ENCODE measurements at regions not wholly inside any gene's neighbourhood (a gene's known extent, or its start where the extent isn't known, plus 50 kb on each side); places are given as distances from the start of the nearest gene placed in this dataset.

GRCh38 chr18:73487966-73488365 lies 620.2 kb upstream of the NETO1 start:
- Histone ChIP-seq H2BK12ac (ENCODE audit: insufficient read length, low read depth, low read length) (no peak overlapping the region), H3K27me3 (ENCODE audit: insufficient read depth, low read length) (no peaks in the 10 kb centered on the region), H3T11ph (ENCODE audit: low read length) (no peak overlapping the region), H3K4me2 (ENCODE audit: insufficient read depth, insufficient read length, low read length) (no peak overlapping the region), H4K91ac (ENCODE audit: insufficient read length, low read depth, low read length) (no peak overlapping the region), H2BK120ac (ENCODE audit: low read depth, low read length, poor library complexity, severe bottlenecking) (no peak overlapping the region), H4K20me1 (ENCODE audit: control insufficient read depth, insufficient read depth, insufficient read length) (no peaks in the 10 kb centered on the region), H3K79me1 (ENCODE audit: insufficient read depth, low read depth, low read length, poor library complexity, severe bottlenecking) (no peaks in the 10 kb centered on the region), H3K23ac (ENCODE audit: insufficient read length, low read depth, low read length) (no peak overlapping the region), H3K9ac (ENCODE audit: extremely low read depth, insufficient read length, low read length) (no peak overlapping the region), H4K5ac (ENCODE audit: insufficient read length, low read depth, low read length) (no peak overlapping the region), H3K4me1 (ENCODE audit: insufficient read depth, low read length) (no peaks in the 10 kb centered on the region), H3K9me3 (ENCODE audit: control insufficient read depth, low read depth, low read length) (no peaks in the 10 kb centered on the region), H3K14ac (ENCODE audit: insufficient read depth, low read length) (no peak overlapping the region), H3K18ac (ENCODE audit: insufficient read length, low read depth, low read length) (no peak overlapping the region), H2BK20ac (ENCODE audit: low read depth, low read length, poor library complexity, severe bottlenecking) (no peak overlapping the region), H2BK15ac (ENCODE audit: low read depth, low read length) (no peak overlapping the region), H4K8ac (replicated peaks; ENCODE audit: insufficient read length, low read depth, low read length) (no peak overlapping the region), H2AK5ac (ENCODE audit: insufficient read length, low read length) (no peak overlapping the region), H3K79me2 (ENCODE audit: insufficient read depth, low read length) (no peaks in the 10 kb centered on the region), H2BK5ac (ENCODE audit: insufficient read length, low read length) (no peak overlapping the region), H3K56ac (ENCODE audit: insufficient read length, low read depth, low read length) (no peak overlapping the region), H3K23me2 (ENCODE audit: insufficient read length, low read depth, low read length, poor library complexity, severe bottlenecking) (no peaks in the 10 kb centered on the region), H3K27ac (ENCODE audit: insufficient read length, low read depth, low read length) (no peak overlapping the region), H3K4ac (ENCODE audit: low read depth, low read length) (no peak overlapping the region), H2AFZ (ENCODE audit: low read length) (no peak overlapping the region)
- no peak for TF ChIP-seq CTCF (conservative IDR thresholded peaks at IDR 0.05)
- H3K9me3 Mint-ChIP-seq, result no peaks in the 10 kb centered on the region
- H3K27ac Mint-ChIP-seq, result no peak overlapping the region
- no peaks in the 10 kb centered on the region for H3K36me3 Mint-ChIP-seq (ENCODE audit: insufficient read depth in 1 of 3, low read depth in 3 of 3)
- DNase-seq, result no peak
- no peak overlapping the region for H3K4me3 Mint-ChIP-seq
- H3K27me3 Mint-ChIP-seq (ENCODE audit: low read depth), result no peaks in the 10 kb centered on the region
- no CpG with 5 or more reads among the region's 2 CpGs for WGBS (ENCODE audit: extremely low coverage, insufficient read length, low lambda C conversion rate)
- H3K4me1 Mint-ChIP-seq, result no peaks in the 10 kb centered on the region

Measured in H9 (cell line).